NCI-H1092 (cell line): ENCODE measurements at regions not wholly inside any gene's neighbourhood (a gene's known extent, or its start where the extent isn't known, plus 50 kb on each side); places are given as distances from the start of the nearest gene placed in this dataset.

Experiments
- DNase-seq: peaks from one replicate; lab custom pipeline; 2025; lab: John Stamatoyannopoulos, UW

DNA sequence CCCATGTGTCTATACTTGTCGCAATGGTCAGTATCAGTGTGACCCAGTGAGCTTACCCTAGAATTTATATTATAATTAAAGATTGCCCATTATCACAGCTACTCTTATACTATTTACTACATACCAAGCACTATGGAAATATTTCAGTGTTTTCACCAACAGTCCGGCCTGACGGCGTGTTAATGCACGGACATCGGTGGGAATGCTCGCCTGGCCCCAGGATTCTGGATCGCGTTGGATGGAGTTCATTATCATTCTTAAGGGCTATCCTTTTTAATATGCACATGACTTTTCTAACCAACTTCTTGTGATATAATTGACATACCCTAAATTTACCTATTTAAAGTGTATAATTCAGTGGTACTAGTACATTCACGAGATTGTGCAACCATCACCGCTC lies 51.8 kb upstream of the AFDN start:
- DNase-seq: no peak

- no peak for DNase-seq
Observed at GRCh38 chr6:167776906-167777627, 49.6 kb upstream of the AFDN start.
